ENCODE measurements at regions not wholly inside any gene's neighbourhood (a gene's known extent, or its start where the extent isn't known, plus 50 kb on each side); places are given as distances from the start of the nearest gene placed in this dataset.

DNA sequence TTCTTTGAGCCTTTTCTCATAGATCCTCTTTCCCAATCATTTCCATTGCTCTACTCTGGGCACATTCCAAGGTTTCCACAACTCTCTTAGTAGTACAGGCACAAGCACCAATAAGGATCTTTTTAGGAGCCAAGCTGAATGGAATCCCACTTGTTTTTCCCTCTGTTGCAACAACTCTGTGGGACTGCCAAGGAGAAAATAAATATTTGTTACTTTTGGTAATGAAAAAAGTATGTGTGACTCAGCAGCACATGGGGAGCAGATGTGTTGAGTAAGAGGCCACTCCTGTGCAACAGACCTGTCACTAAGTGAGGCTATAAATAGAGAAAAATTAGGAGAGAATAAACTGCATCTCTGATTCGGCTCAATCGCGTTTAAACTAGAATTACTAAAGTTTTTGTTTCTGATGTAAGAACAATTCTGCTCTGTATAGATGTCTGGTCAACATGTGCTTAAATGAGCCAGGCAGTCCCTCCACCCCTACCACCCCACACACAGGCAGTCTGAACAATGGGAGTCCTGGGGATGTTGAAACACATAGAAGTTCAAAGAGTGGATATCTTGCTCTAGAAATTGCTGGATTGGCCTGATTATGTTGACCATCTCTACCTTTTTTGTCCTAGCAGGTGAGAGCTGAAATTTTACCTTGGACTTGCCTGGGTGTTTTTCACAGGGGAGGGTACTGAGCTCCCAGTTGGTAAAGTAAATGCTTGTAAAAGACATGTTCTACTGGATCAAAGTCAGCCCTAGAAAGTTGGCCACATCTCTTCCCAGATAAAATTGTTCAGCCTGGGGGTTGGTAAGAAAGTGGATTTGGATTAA lies 244.3 kb upstream of the NOVA1 start:
- DNase-seq (ENCODE audit: low read depth), result peak; percentile 94
- H3K4me3 ChIP-seq (ENCODE audit: low read depth, low read length), result no peak overlapping the region
- in situ Hi-C loops (cut with HindIII; ENCODE audit: low sequenced_read_pairs), result no loop called here
- TF ChIP-seq, protein P1, sequence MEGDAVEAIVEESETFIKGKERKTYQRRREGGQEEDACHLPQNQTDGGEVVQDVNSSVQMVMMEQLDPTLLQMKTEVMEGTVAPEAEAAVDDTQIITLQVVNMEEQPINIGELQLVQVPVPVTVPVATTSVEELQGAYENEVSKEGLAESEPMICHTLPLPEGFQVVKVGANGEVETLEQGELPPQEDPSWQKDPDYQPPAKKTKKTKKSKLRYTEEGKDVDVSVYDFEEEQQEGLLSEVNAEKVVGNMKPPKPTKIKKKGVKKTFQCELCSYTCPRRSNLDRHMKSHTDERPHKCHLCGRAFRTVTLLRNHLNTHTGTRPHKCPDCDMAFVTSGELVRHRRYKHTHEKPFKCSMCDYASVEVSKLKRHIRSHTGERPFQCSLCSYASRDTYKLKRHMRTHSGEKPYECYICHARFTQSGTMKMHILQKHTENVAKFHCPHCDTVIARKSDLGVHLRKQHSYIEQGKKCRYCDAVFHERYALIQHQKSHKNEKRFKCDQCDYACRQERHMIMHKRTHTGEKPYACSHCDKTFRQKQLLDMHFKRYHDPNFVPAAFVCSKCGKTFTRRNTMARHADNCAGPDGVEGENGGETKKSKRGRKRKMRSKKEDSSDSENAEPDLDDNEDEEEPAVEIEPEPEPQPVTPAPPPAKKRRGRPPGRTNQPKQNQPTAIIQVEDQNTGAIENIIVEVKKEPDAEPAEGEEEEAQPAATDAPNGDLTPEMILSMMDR (IDR thresholded peaks at IDR 0.05; ENCODE audit: low read depth, low read length, missing control alignments), result no peak

DNA sequence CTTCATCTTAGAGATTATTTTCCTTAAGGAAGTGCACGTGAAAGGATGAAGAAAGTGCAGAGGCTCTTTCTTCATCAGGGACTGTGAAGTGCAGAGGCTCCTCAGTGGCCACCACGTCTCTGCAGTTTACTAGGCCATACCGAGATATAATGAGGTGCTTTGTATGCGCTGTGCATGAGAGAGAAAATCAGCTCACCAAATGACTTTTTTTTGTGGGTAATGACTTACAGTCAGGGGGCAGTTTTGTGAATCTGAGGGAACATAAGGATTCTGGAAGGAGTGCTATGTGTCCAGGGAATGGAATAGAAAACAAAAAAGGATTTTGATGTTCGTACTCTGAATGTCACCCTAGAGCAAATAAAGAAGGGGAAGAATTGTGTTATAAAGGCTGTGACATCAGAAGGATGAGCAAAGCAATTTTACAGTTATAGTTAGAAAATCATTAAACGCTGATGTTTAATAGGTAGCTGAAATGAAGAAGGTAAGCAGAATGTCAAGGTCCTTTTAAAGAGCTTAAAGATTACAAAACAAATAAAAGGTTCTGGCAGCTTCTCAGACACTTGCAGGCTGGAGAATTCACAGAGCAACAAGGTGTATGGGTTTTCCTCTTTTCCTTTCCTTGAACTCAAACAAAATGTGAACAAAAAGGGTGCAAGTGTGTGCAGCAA lies 247.5 kb upstream of the NOVA1 start:
- TF ChIP-seq, protein P1 (IDR thresholded peaks at IDR 0.05; ENCODE audit: low read depth, low read length, missing control alignments), result no peak
- H3K4me3 ChIP-seq (ENCODE audit: low read depth, low read length), result no peak overlapping the region
- no peak for DNase-seq (ENCODE audit: low read depth)
- in situ Hi-C loops (cut with HindIII; ENCODE audit: low sequenced_read_pairs), result no loop called here

DNA sequence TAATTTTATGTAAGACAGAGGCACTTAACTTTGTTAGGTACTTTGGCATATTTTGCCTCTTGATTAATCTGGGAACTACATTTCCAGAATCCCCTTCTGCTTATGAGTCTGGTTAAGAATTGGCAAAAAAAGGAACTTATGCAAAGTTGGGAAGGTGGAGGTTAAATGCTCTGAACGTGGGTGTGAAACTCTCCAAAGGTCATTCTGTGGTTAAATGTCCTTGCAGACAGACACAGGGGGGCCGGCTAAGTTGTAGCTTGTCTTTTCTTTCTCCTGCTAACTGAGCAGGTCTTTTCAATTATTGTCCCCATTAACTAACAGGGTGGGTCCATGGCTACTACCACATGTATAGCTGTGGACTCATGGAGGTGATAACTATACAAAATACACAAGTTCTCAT lies 248.6 kb upstream of the NOVA1 start:
- in situ Hi-C loops (cut with HindIII; ENCODE audit: low sequenced_read_pairs), result no loop called here
- H3K4me3 ChIP-seq (ENCODE audit: low read depth, low read length), result no peak overlapping the region
- no peak for DNase-seq (ENCODE audit: low read depth)
- TF ChIP-seq, protein P1 (IDR thresholded peaks at IDR 0.05; ENCODE audit: low read depth, low read length, missing control alignments), result no peak

DNA sequence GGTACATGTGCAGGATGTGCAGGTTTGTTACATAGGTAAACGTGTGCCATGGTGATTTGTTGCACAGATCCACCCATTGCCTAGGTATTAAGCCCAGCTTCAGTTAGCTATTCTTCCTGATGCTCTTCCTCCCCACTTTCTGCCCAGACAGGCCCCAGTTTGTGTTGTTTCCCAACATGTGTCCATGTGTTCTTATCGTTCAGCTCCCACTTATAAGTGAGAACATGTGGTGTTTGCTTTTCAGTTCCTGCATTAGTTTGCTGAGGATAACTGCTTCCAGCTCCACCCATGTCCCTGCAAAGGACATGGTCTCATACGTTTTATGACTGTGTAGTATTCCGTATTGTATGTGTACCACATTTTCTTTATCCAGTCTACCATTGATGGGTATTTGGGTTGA lies 251.7 kb upstream of the NOVA1 start:
- no peak overlapping the region for H3K4me3 ChIP-seq (ENCODE audit: low read depth, low read length)
- TF ChIP-seq, protein P1 (IDR thresholded peaks at IDR 0.05; ENCODE audit: low read depth, low read length, missing control alignments), result no peak
- no peak for DNase-seq (ENCODE audit: low read depth)
- in situ Hi-C loops (cut with HindIII; ENCODE audit: low sequenced_read_pairs), result no loop called here

DNA sequence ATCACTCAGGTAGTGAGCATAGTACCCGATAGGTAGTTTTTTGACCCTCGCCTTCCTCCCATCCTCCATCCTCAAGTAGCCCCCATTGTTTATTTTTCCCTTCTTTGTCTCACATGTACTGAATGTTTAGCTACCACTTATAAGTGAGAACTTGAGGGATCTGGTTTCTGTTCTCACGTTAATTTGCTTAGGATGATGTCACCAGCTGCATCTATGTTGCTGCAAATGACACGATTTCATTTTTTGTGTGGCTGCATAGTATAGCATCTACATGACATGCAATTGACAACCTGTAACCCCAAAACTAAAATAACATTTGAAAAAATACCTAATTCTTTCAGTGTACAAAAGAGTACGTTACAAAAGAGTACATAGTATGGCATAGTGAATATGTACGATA lies 254.0 kb upstream of the NOVA1 start:
- no peak for DNase-seq (ENCODE audit: low read depth)
- H3K4me3 ChIP-seq (ENCODE audit: low read depth, low read length), result no peak overlapping the region
- in situ Hi-C loops (cut with HindIII; ENCODE audit: low sequenced_read_pairs), result no loop called here
- TF ChIP-seq, protein P1 (IDR thresholded peaks at IDR 0.05; ENCODE audit: low read depth, low read length, missing control alignments), result no peak

DNA sequence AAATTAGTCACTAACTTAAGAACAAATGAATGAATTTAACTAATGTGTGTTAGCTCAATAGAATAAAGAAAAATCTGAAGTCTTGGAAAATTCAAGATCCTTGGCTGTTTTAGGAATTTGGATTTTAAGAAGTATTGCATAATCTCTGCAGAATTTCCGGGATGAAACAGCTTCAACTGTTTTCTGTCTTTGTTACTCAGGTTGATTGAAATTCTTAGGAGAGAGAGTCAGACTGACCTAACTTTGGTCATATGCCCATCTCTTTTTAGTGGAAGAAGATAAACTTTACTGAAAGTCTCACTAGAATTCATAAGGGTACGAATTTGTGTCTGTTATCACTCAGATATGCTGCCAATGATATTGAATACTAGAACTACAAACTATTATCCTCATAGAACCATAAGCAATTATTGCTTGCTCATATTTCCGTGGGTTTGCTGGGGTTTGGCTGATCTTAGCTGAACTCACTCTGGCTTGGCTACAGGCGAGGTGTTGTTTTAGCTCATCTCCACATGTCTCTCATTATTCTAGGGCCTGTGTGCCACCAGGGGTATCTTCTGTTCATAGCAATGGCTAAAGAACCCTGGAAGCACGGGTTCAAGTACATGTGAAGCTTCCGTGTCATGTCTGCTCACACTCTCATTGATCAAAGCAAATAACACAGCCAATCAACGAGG lies 257.4 kb upstream of the NOVA1 start:
- no peak overlapping the region for H3K4me3 ChIP-seq (ENCODE audit: low read depth, low read length)
- in situ Hi-C loops (cut with HindIII; ENCODE audit: low sequenced_read_pairs), result no loop called here
- TF ChIP-seq, protein P1 (IDR thresholded peaks at IDR 0.05; ENCODE audit: low read depth, low read length, missing control alignments), result no peak
- DNase-seq (ENCODE audit: low read depth), result no peak
